ENCODE measurements at regions not wholly inside any gene's neighbourhood (a gene's known extent, or its start where the extent isn't known, plus 50 kb on each side); places are given as distances from the start of the nearest gene placed in this dataset.
"Not testable (repeated sequence)": the region's sequence is repeated elsewhere in the genome, so short reads cannot be mapped to it uniquely, and the experiment has no call there.

GRCh38 chr2:152273732-152274260 lies 61.2 kb upstream of the FMNL2 start:
- not testable (repeated sequence) for TF ChIP-seq POLR2A (IDR thresholded peaks at IDR 0.05)
- TF ChIP-seq, protein P1, sequence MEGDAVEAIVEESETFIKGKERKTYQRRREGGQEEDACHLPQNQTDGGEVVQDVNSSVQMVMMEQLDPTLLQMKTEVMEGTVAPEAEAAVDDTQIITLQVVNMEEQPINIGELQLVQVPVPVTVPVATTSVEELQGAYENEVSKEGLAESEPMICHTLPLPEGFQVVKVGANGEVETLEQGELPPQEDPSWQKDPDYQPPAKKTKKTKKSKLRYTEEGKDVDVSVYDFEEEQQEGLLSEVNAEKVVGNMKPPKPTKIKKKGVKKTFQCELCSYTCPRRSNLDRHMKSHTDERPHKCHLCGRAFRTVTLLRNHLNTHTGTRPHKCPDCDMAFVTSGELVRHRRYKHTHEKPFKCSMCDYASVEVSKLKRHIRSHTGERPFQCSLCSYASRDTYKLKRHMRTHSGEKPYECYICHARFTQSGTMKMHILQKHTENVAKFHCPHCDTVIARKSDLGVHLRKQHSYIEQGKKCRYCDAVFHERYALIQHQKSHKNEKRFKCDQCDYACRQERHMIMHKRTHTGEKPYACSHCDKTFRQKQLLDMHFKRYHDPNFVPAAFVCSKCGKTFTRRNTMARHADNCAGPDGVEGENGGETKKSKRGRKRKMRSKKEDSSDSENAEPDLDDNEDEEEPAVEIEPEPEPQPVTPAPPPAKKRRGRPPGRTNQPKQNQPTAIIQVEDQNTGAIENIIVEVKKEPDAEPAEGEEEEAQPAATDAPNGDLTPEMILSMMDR (IDR thresholded peaks at IDR 0.05), result not testable (repeated sequence)
